A549 (cell line): ENCODE measurements at regions not wholly inside any gene's neighbourhood (a gene's known extent, or its start where the extent isn't known, plus 50 kb on each side); places are given as distances from the start of the nearest gene placed in this dataset.

ENCODE experiments used
- BHLHE40 ChIP-seq: IDR thresholded peaks from 2 replicates; pipeline ENCODE4 v1.6.1; 2012; ENCODE audit warnings: low read depth, low read length, inconsistent platforms
- CEBPB ChIP-seq, 2 experiments: fragments of >200 bp in 1 of 2; sonication (Bioruptor Twin) in 1 of 2; formaldehyde crosslinking in 1 of 2; IDR thresholded peaks; 2 replicates each; pipeline ENCODE4 v1.6.1; 2012 to 2016
- CHD2 ChIP-seq: fragments of 150-350 bp; IDR thresholded peaks from 2 replicates; pipeline ENCODE4 v1.6.1; 2014; ENCODE audit warnings: low read length; ENCODE audit not compliant: partially characterized antibody
- CTCF ChIP-seq: fragments of >200 bp; sonication (Bioruptor Twin); formaldehyde crosslinking; IDR thresholded peaks from 3 replicates; pipeline ENCODE4 v1.5.1; 2016
- E2F6 ChIP-seq: IDR thresholded peaks from 2 replicates; pipeline ENCODE4 v1.6.1; 2012; ENCODE audit warnings: low read depth, borderline replicate concordance
- ELK1 ChIP-seq: fragments of 150-350 bp; IDR thresholded peaks from 2 replicates; pipeline ENCODE4 v1.6.1; 2014; ENCODE audit warnings: low read depth, mild to moderate bottlenecking, low read length
- HMGXB4 ChIP-seq: fragments of 250-450 bp; sonication (Bioruptor Pico); IDR thresholded peaks from 2 replicates; pipeline ENCODE4 v1.5.0; 2021; ENCODE audit warnings: mild to moderate bottlenecking, moderate library complexity, borderline replicate concordance
- MAX ChIP-seq: IDR thresholded peaks from 2 replicates; pipeline ENCODE4 v1.6.1; 2012
- PHF8 ChIP-seq: fragments of 200-600 bp; sonication (generic); IDR thresholded peaks from 2 replicates; pipeline ENCODE4 v1.6.1; 2016; ENCODE audit warnings: low read depth, mild to moderate bottlenecking, antibody characterized with exemption, moderate library complexity, borderline replicate concordance
- POLR2A ChIP-seq: IDR thresholded peaks from 2 replicates; pipeline ENCODE4 v1.6.1; 2012; ENCODE audit warnings: mild to moderate bottlenecking, low read length
- REST ChIP-seq: fragments of 200-600 bp; sonication (generic); IDR thresholded peaks from 2 replicates; pipeline ENCODE4 v1.6.1; 2016; ENCODE audit warnings: antibody characterized with exemption, mild to moderate bottlenecking, moderate library complexity
- SMC3 ChIP-seq: fragments of >200 bp; sonication (Bioruptor Twin); formaldehyde crosslinking; IDR thresholded peaks from 3 replicates; pipeline ENCODE4 v1.6.1; 2018; ENCODE audit warnings: inconsistent platforms
- USF2 ChIP-seq: fragments of 450-650 bp; IDR thresholded peaks from 2 replicates; pipeline ENCODE4 v1.6.1; 2014; ENCODE audit warnings: antibody characterized with exemption
- ZNF302 ChIP-seq: fragments of 250-450 bp; sonication (Bioruptor Pico); IDR thresholded peaks from 2 replicates; pipeline ENCODE4 v1.9.0; 2021; ENCODE audit warnings: inconsistent platforms, mild to moderate bottlenecking, moderate library complexity

GRCh38 chr10:33708561-33708960, 374.1 kb upstream of the NRP1 start:
- TF ChIP-seq USF2 (no peak), CTCF (no peak), POLR2A (no peak), PHF8 (no peak), ELK1 (no peak), REST (no peak), CEBPB (IDR thresholded peaks at IDR 0.05) (no peak), E2F6 (no peak), CHD2 (no peak), SMC3 (no peak), ZNF302 (no peak), HMGXB4 (CRISPR knock-in tag) (no peak), MAX (no peak), BHLHE40 (no peak)
